ENCODE measurements at regions not wholly inside any gene's neighbourhood (a gene's known extent, or its start where the extent isn't known, plus 50 kb on each side); places are given as distances from the start of the nearest gene placed in this dataset.

DNA sequence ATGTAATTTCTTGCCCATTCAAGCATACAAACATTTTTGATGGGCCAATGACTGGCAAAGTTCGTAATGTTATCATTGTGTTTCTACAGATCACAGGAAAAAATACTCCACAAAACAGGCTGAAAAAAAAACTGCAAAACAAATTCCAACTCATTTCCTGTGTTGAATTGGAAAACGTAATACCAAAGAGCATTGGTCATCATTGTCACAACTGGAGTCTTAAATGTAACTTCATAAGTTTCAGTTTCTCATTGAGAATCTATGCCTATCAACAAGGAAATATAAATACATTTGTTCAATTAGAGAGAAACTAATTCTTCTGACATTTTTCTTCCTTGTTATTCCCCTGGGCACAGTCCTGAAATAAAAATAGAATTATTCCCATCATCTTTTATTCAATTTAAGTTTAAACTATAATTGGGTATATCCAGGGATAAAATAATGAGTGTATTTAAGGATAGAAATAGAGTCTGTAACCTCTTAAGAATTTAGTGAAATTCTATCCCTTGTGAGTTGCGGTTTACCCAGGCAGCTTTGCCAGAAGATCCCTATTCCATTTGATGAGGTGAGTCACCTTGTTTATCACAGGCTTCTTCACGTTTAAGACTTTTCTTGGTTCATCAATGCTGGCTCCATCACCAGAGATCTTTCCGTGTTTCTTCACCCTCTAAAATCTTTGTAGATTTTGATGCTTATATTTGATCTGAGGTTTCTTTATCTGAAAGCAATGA lies 112.7 kb upstream of the ITGA1 start:
- Histone ChIP-seq H3K4me1 (no peaks in the 10 kb centered on the region), H3K36me3 (no peaks in the 10 kb centered on the region), H3K27ac (no peak overlapping the region), H3K27me3 (no peaks in the 10 kb centered on the region), H3K4me3 (replicated peaks in 1 of 3) (no peak overlapping the region), H3K9me3 (no peaks in the 10 kb centered on the region)
- WGBS, 2 donors, result 67 to 71% methylated on average over 5 of the region's 5 CpGs
- intact Hi-C loops (cut with DNase I), result no loop called here
- no peak for DNase-seq
- TF ChIP-seq POLR2A (IDR thresholded peaks at IDR 0.05), result no peak
- TF ChIP-seq, protein P1, sequence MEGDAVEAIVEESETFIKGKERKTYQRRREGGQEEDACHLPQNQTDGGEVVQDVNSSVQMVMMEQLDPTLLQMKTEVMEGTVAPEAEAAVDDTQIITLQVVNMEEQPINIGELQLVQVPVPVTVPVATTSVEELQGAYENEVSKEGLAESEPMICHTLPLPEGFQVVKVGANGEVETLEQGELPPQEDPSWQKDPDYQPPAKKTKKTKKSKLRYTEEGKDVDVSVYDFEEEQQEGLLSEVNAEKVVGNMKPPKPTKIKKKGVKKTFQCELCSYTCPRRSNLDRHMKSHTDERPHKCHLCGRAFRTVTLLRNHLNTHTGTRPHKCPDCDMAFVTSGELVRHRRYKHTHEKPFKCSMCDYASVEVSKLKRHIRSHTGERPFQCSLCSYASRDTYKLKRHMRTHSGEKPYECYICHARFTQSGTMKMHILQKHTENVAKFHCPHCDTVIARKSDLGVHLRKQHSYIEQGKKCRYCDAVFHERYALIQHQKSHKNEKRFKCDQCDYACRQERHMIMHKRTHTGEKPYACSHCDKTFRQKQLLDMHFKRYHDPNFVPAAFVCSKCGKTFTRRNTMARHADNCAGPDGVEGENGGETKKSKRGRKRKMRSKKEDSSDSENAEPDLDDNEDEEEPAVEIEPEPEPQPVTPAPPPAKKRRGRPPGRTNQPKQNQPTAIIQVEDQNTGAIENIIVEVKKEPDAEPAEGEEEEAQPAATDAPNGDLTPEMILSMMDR (IDR thresholded peaks at IDR 0.05), result no peak

DNA sequence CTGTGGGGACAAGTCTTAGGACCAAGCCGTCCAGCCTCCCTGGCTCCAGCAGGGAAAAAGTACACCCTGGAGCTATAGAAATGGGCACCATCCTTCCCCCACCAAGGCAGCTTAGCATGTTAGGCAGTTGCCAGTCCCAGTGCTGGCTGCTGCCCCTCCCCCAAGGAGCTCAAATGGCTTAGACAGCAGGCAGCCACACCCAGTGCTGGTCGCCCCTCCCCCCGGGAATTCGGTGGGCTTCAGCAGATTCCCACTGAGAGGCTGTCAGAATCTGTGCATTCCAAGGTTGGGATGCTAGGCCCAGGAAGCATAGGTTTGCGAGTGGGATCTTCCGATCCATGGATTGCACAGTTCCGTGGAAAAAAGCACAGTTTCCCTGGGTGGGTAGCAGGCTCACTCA lies 105.2 kb upstream of the ITGA1 start:
- H3K4me3 ChIP-seq (replicated peaks in 1 of 3), result no peak overlapping the region
- TF ChIP-seq POLR2A (IDR thresholded peaks at IDR 0.05), result no peak
- TF ChIP-seq, protein P1 (IDR thresholded peaks at IDR 0.05), result no peak
- H3K27ac ChIP-seq, result no peak overlapping the region
- H3K27me3 ChIP-seq, result no peaks in the 10 kb centered on the region
- WGBS, 2 donors, result 65 to 79% methylated on average over 5 to 7 of the region's 7 CpGs
- no peak for DNase-seq
- H3K9me3 ChIP-seq, result no peaks in the 10 kb centered on the region
- intact Hi-C loops (cut with DNase I), result no loop called here
- H3K4me1 ChIP-seq, result no peaks in the 10 kb centered on the region
- no peaks in the 10 kb centered on the region for H3K36me3 ChIP-seq

DNA sequence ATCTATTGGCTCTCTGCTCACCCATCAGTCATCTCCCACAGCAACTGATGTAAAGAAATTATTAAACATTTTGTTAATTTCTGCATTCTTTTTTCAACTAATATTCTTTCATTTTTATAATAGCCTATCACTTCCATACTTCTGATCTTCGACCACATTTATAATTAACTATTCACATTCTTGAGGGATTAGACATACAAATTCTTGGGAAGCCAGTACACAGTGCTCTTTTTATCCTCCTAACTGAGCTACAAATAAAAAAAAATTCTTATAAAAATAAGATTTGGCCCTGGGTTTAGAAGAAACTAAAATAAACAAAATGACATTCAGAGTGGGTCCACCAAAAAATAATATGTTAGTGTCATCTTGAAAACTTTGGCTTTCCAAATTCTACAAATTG lies 103.7 kb upstream of the ITGA1 start:
- H3K27ac ChIP-seq, result no peak overlapping the region
- intact Hi-C loops (cut with DNase I), result no loop called here
- no peaks in the 10 kb centered on the region for H3K4me1 ChIP-seq
- no peak for TF ChIP-seq POLR2A (IDR thresholded peaks at IDR 0.05)
- TF ChIP-seq, protein P1 (IDR thresholded peaks at IDR 0.05), result no peak
- no peak overlapping the region for H3K4me3 ChIP-seq (replicated peaks in 1 of 3)
- WGBS, 2 donors, result 71 to 73% methylated on average over 1 of the region's 1 CpG
- H3K36me3 ChIP-seq, result no peaks in the 10 kb centered on the region
- DNase-seq, result no peak
- no peaks in the 10 kb centered on the region for H3K9me3 ChIP-seq
- no peaks in the 10 kb centered on the region for H3K27me3 ChIP-seq

DNA sequence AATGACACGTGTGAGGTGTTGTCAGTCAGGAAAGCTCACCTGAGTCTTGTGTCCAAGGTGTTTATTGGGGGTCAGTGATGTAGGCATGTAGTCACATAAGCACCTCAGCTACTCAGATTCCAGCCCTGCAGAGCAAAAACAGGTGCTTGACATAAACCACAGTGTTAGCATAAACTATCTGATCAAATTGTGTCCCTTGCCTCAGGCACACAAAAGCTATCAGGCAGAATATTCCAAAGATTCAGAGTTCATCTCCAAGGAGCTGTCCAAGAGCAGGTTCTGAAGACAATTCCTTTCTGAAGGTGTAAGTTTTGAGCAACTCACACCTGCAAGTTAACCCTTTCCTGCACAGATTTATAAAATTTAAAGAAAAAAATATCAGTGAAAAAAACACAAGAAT lies 102.2 kb upstream of the ITGA1 start:
- no peak for DNase-seq
- Histone ChIP-seq H3K27me3 (no peaks in the 10 kb centered on the region), H3K9me3 (no peaks in the 10 kb centered on the region), H3K4me3 (replicated peaks in 1 of 3) (no peak overlapping the region), H3K27ac (no peak overlapping the region), H3K4me1 (peaks cover 0 to 7% of the 10 kb centered on the region in 2 donors), H3K36me3 (no peaks in the 10 kb centered on the region)
- TF ChIP-seq, protein P1 (IDR thresholded peaks at IDR 0.05), result no peak
- no peak for TF ChIP-seq POLR2A (IDR thresholded peaks at IDR 0.05)
- intact Hi-C loops (cut with DNase I), result no loop called here
- WGBS, 2 donors, result 55 to 65% methylated on average over 1 of the region's 1 CpG

DNA sequence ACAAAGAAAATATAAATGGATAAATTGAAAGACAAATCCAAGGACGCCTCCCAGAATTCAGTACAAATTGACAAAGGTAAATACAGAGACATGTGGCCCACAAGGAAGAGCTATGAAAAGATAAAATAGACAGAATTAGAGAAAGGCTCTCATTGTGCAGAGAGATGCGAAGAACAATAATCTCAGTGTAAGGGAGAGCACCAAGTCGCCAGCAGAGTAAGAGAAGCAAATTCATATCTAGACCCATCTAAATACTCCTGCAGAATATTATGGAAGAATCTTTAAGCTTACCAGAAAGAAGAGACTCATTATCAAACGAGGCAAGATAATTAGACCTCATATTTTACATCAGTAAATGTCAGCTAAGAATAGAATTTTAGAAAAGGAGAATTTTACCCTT lies 101.7 kb upstream of the ITGA1 start:
- Histone ChIP-seq H3K27me3 (no peaks in the 10 kb centered on the region), H3K9me3 (no peaks in the 10 kb centered on the region), H3K4me3 (replicated peaks in 1 of 3) (no peak overlapping the region), H3K27ac (no peak overlapping the region), H3K36me3 (no peaks in the 10 kb centered on the region), H3K4me1 (peaks cover 0 to 8% of the 10 kb centered on the region in 2 donors)
- no peak for DNase-seq
- TF ChIP-seq, protein P1 (IDR thresholded peaks at IDR 0.05), result no peak
- TF ChIP-seq POLR2A (IDR thresholded peaks at IDR 0.05), result no peak
- intact Hi-C loops (cut with DNase I), result no loop called here
- WGBS, 2 donors, result 82 to 83% methylated on average over 4 of the region's 4 CpGs
